ENCODE measurements at regions not wholly inside any gene's neighbourhood (a gene's known extent, or its start where the extent isn't known, plus 50 kb on each side); places are given as distances from the start of the nearest gene placed in this dataset.

- TF ChIP-seq CTCF (optimal IDR thresholded peaks at IDR 0.05 in 1 of 3, IDR thresholded peaks at IDR 0.05 in 1 of 3, conservative IDR thresholded peaks at IDR 0.05 in 1 of 3; ENCODE audit: extremely low read depth in 1 of 3, insufficient read depth in 2 of 3, low read length in 3 of 3) (no peak), EZH2 (IDR thresholded peaks at IDR 0.05; ENCODE audit: low read length) (no peak)
These were observed 796.7 kb downstream of the QKI start for GRCh38 chr6:164211254-164211653.

Data from keratinocyte (primary cell).